AG04449 (cell line): ENCODE measurements at regions not wholly inside any gene's neighbourhood (a gene's known extent, or its start where the extent isn't known, plus 50 kb on each side); places are given as distances from the start of the nearest gene placed in this dataset.

Experiments
- CTCF ChIA-PET: fragments of 350-600 bp; formaldehyde crosslinking; extraction: SDS; loops from one replicate; lab custom pipeline; 2021; ENCODE audit warnings: antibody characterized with exemption; lab: Yijun Ruan, JAX
- POLR2A ChIA-PET: fragments of 400-600, 350-600 bp; formaldehyde crosslinking; extraction: SDS; loops from one replicate; lab custom pipeline; 2020; ENCODE audit warnings: antibody characterized with exemption, inconsistent platforms; lab: Yijun Ruan, JAX
- DNase-seq: peaks from one replicate; pipeline ENCODE4 v3.0.0-alpha.2; 2010; ENCODE audit warnings: low read depth, low spot score
- H3K4me3 ChIP-seq: 2 replicates; pipeline ENCODE4 v1.5.1; 2011; ENCODE audit warnings: low read depth, mild to moderate bottlenecking, control low read depth, low read length
- TF ChIP-seq, protein P1 (sequence below): IDR thresholded peaks from one replicate; pipeline ENCODE4 v1.5.1; 2011; ENCODE audit warnings: mild to moderate bottlenecking, moderate library complexity, low read length, control low read depth, inconsistent platforms; ENCODE audit not compliant: insufficient read depth; ENCODE audit errors: missing control alignments

DNA sequence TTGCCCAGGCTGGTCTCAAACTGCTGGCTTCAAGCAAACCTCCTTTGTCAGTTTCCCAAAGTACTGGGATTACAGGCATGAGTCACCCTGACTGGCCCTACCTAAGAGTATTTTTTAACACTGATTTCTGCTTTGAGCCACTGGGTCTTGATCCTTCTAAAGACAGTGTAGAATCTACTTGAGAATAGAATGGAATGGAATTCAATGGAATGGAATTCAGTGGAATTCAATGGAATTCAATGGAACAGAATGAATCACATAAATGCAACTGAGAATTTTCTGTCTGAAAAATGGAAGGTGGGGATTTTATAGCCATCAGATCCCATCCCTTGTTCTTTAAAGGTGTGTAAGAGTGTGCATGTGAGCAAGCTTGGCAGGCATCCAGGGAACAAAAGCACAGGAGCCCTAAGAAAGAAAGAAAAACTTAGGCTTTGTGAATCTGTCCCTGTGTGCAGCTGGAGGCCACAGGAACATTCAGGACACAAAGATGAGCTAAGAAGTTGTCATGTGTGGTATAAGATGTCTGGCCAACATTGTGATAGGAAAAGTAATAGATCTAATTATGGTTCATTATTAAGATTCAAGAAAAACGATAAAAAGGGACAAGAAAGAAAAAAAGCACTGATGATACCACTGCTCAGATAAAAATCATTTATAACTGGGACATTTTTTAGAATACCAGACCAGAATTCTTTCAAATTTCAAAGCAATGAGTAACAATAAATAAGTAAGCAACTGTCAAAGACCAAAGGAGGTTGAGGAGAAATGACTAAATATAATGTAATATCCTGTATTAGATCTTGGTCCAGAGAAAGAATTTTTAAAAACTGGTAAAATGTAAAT lies 681.0 kb upstream of the GJE1 start:
- no peak for DNase-seq
- TF ChIP-seq, protein P1, sequence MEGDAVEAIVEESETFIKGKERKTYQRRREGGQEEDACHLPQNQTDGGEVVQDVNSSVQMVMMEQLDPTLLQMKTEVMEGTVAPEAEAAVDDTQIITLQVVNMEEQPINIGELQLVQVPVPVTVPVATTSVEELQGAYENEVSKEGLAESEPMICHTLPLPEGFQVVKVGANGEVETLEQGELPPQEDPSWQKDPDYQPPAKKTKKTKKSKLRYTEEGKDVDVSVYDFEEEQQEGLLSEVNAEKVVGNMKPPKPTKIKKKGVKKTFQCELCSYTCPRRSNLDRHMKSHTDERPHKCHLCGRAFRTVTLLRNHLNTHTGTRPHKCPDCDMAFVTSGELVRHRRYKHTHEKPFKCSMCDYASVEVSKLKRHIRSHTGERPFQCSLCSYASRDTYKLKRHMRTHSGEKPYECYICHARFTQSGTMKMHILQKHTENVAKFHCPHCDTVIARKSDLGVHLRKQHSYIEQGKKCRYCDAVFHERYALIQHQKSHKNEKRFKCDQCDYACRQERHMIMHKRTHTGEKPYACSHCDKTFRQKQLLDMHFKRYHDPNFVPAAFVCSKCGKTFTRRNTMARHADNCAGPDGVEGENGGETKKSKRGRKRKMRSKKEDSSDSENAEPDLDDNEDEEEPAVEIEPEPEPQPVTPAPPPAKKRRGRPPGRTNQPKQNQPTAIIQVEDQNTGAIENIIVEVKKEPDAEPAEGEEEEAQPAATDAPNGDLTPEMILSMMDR, result no peak
- H3K4me3 ChIP-seq, result no peak overlapping the region
- CTCF ChIA-PET, result interaction anchor here (1.0 kb wide), 1 partner anchor 12 kb away, joined by 3 read pairs; no protein-coding TSS in a partner anchor
- POLR2A ChIA-PET, result interaction anchor here (0.8 kb wide), 1 partner anchor 35 kb away, joined by 4 read pairs; no protein-coding TSS in a partner anchor

GRCh38 chr6:141451181-141451510 lies 681.6 kb upstream of the GJE1 start:
- DNase-seq, result no peak
- H3K4me3 ChIP-seq, result no peak overlapping the region
- ChIA-PET POLR2A (no interaction called here), CTCF (no interaction called here)
- TF ChIP-seq, protein P1, result no peak

- TF ChIP-seq, protein P1, result no peak
Measured at GRCh38 chr6:141445928-141446628, 686.6 kb upstream of the GJE1 start.

DNA sequence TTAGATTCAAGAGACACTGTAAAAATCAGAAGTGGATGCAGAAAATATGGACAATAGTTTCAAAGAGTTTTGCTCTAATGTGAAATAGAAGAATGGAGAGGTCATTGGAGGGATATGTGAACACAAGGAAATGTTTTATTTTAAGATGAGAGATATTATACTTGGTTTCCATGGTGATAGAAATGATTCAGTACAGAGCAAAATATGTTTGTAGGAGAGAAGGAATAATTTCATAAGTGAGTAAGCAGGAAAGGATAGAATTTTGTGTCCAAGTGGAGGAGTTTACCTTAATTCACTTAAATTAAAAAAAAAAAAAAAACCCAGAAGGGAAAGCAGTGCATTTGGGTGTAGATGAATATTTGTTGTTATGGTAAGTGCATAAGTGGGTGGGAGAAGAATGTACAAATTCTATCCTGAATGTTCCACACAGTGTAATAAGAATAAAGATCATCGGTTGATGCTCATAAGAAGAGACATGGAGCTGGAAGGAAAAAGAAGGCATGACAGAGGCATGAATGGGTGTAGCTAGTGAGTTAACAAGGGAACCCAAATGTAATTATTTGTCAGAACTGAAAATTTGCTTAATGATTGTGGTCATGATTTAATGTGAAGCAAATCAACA lies 688.9 kb upstream of the GJE1 start:
- no peak overlapping the region for H3K4me3 ChIP-seq
- DNase-seq, result no peak
- TF ChIP-seq, protein P1, result no peak
- ChIA-PET CTCF (no interaction called here), POLR2A (no interaction called here)

More at GRCh38 chr6:141445928-141446628, 686.6 kb upstream of the GJE1 start:
- no peak for DNase-seq
- POLR2A ChIA-PET, result no interaction called here
- H3K4me3 ChIP-seq, result no peak overlapping the region
- CTCF ChIA-PET, result no interaction called here

DNA sequence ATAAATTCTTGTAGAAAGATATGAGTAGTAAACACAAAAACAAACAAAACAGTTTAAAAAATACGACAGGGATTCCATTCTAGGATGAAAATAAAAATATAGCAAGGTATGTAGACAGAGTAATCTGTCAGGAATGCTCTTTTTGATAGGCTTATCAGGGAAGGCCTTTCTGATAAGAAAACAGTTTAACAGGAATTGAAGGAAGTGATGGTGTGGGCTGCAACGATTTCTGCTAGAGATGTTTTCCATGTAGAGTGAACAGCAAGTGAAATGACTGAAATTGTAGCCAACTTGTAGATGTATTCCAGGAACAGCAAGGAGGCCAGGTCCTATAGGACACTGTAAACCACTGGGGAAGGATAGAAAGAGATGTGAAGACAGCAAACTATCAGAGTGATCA lies 689.7 kb upstream of the GJE1 start:
- ChIA-PET POLR2A (no interaction called here), CTCF (no interaction called here)
- no peak for DNase-seq
- H3K4me3 ChIP-seq, result no peak overlapping the region
- TF ChIP-seq, protein P1, result no peak

- TF ChIP-seq, protein P1, result no peak
- H3K4me3 ChIP-seq, result no peak overlapping the region
- CTCF ChIA-PET, result no interaction called here
- POLR2A ChIA-PET, result no interaction called here
- no peak for DNase-seq
Measured at GRCh38 chr6:141439513-141439912, 693.2 kb upstream of the GJE1 start.
